HG03097 (cell line): ENCODE measurements at regions not wholly inside any gene's neighbourhood (a gene's known extent, or its start where the extent isn't known, plus 50 kb on each side); places are given as distances from the start of the nearest gene placed in this dataset.
"Not testable (repeated sequence)": the region's sequence is repeated elsewhere in the genome, so short reads cannot be mapped to it uniquely, and the experiment has no call there.

ENCODE experiments used
- ATAC-seq: cut with Tn5 transposase; IDR thresholded peaks from one replicate; pipeline ENCODE4 v1.9.1; 2021; ENCODE audit not compliant: unreplicated experiment, low FRiP score

GRCh38 chr6:106728296-106728870 lies 99.0 kb downstream of the QRSL1 start:
- no peak for ATAC-seq

DNA sequence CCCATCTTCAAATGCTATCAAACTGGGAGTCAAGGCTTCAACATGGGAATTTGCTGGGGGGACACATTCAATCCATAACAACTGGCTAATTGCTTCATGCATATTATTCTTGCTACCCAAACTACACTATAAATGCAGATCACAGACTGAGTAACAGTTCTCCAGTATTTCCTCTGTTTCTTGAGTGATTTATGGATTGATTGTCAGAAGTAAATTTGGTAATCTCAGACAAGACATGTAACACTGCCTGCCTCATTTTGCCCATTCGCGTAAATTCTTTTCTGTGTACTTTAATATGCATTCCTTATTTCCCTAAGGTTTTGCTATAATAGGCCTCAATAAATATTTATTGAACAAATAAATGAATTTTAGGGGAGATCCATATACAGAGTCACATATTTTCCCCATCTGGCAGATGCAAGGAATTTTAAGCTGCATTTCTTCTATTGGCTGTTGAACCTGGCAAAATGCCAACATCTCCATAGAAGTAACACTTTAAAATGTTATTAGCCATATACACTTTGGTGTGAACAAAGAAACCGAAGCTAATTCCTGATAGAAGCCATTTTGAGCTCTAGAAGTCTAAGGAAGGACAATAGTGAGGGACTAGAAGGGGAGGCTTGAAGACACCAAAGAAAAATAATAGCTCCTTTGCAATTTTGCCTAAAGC lies 98.2 kb downstream of the QRSL1 start:
- no peak for ATAC-seq

DNA sequence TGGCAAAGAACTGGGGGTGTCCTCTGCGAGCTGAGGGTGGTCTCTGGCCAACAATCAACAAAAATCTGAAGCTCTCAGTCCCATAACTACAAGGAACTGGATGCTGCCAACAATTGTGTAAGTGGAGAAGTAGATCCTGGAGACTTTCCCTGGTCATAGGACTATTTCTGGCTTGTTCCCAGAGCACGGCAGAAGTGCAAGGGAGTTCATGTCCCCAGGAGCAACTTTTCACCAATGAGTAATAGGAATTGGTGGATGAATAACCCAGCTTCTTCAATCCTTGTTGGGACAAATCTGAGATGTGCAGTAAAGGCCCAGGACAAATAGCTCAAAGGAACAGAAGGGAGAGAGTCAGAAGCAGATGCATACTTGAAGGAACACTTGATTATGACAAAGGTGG lies 95.5 kb downstream of the QRSL1 start:
- no peak for ATAC-seq

DNA sequence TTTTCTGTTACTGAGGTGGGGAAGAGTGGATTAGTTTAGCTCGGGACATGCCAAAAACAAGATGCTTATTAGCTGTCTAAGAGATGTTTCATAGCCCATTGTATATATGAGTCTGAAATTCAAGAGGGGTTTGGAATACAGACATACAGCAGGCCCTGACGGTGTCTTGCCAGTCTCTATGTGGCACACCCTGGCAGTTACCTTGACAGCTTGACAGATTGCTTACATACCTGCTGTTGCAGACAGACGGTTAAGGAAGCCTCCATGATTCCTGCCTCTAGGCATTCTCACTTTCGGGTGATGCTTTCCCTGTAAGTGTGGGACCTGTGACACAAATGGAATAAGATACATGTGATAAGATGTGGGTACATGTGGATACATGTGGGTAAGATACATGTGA lies 95.0 kb downstream of the QRSL1 start:
- ATAC-seq = no peak

DNA sequence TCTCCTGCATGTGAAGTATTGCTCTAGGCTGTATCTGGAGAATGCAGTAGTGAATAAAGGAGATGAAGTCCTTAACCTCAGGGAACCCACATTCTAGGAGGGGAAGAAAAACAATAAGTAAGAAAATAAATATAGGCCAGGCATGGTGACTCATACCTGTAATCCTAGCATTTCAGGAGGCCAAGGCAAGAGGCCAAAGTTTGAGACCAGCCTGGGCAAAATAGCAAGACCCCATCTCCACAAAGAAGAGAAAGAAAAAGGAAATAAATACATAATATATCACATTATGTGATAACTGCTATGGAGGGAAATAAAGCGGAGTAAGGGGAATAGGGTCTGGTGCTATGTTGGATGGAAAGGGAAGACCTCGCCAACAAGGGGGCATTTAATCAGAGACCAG lies 94.0 kb downstream of the QRSL1 start:
- ATAC-seq = not testable (repeated sequence)

- ATAC-seq = not testable (repeated sequence)
Measured at GRCh38 chr6:106721189-106721588, 91.8 kb downstream of the QRSL1 start.
